Ureter (tissue), 1 donor: ENCODE measurements at regions not wholly inside any gene's neighbourhood (a gene's known extent, or its start where the extent isn't known, plus 50 kb on each side); places are given as distances from the start of the nearest gene placed in this dataset.

Experiments used
- DNase-seq: peaks from one replicate; pipeline ENCODE4 v3.0.0-alpha.2; 2020; ENCODE audit warnings: low spot score
- donor health status: DM: yes; HTN: yes; CAD: no.

DNA sequence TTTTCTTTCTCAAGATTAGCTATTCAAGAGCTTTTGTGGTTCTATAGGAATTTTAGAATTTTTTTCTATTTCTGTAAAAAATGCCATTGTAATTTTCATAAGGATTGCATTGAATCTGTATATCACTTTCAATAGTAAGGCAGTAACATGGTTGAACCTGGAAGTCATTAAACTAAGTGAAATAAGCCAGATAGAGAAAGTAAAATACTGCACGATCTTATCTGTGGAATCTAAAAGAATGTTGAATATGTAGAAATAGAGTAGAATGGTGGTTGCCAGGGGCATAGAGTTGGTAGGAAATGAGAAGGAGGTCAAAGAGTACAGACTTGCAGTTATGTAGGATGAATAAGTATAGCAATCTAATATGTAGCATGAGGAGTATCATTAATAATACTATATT lies 1073.5 kb upstream of the LRRN3 start:
- DNase-seq: no peak

DNA sequence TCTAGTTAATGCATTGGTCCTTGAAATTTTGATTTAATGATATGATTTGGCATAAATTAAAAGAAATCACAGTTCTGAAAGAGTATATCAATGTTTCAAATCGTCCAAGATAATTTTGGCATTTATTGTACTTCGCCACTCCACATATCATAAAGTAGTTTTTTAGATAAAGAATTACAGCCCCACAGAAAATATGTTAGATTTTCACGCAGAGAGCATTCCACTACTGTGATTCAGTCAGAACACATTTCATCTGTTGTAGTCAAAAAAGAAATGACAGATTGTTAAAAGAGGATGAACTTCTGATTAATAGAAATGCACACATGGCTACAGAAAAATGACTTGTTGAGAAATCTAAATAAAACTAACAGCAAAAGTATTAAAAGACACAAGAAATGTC lies 1063.5 kb upstream of the LRRN3 start:
- DNase-seq: no peak

DNA sequence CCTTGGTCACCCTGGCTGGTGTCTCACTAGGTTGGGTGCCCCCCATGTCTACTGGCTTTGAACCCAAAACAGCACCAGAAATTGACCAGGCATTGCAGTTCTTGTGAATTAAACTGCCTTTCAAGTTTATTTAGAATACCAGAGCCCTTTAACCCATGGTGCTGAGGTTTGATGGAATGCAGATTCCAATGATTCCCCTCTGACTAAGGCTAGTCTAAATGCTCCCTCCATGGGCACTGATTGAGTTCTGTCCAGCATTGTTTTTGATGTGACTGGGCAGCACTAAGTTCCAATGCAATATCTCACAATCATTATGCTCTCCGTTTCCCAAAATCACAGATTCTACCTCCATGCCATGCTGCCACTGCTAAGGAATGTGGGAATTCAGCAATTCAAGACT lies 1047.4 kb upstream of the LRRN3 start:
- DNase-seq: no peak

DNA sequence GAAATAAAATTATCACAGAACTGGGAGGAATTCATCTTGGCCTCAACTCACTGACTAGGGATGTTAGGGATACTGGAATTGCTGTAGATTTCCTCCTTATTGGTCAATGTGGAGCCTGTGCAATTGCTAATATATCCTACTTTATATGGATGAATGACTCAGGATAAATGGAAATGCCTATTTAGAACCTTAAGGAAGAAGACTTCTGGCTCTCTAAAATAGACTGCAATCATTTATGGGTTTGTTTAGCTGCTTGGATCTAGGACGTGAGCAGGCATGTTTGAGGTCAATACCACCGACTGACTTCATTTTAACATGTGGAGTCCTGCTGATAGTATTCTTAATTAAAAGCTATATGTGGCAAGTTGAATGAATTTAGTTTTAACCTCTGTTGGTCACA lies 1040.1 kb upstream of the LRRN3 start:
- DNase-seq: no peak

DNA sequence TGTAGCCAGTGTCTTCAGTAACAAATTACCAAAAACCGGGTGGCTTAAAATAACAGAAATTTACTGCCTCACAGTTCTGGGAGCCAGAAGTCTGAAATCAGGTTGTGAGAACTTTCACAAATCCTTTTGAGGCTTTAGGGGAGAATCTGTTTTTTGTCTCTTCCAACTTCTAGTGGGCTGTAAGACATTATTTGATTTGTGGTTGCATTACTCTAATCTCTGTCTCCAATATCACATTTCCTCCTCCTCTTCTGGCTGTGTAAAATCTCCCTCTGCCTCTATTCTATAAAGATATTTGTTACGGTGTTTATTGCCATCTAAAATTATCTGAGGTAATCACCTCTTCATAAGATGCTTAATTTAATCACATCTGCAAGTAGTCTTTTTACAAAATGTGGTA lies 1039.6 kb upstream of the LRRN3 start:
- DNase-seq: no peak

DNA sequence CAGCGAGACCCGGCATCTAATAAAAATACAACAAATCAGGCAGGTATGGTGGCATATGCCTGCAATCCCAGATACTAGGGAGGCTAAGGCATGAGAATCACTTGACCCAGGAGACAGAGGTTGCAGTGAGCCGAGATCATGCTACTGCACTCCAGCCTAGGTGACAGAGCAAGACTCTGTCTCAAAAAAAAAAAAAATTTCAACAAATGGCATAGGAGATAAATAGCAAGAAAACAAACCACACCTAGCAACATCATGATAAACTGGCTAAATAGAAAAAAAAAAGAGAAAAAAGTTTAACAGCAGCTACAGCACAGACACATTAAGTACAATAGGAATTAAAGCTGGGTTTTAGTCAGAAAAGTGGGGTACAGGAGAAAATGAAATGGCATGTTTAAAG lies 1034.6 kb upstream of the LRRN3 start:
- DNase-seq: no peak

DNA sequence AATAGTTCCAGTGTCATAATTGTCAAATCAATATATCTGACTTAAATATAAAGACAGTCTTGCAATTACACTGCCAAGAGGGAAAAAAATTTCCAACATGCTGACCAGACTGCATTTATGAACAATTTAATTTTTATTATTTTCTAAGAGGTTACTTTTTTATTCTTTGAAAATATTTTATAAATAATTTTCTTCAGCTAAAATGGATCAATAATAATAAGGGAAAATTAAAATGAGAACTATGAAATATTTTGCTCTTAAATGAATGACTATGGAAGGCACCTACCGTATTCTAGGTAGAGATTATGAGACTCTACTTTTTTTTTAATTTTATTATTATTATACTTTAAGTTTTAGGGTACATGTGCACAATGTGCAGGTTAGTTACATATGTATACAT lies 1032.5 kb upstream of the LRRN3 start:
- DNase-seq: no peak

DNA sequence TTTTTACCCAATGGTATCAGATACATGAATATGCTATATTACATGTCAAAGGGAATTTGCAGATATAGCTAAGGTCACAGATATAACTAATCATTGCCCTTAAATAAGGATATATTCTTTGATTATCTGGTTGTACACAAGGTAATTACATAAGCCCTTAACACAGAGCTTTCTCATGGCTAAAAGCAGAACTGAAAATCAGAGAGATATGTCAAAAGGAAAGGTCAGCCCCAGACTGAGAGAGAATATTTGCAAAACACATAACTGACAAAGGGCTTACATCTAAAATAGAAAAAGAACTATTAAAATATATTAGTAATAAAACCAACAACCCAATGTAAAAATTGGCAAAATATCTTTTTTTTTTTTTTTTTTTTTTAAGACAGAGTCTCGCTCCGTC lies 1029.5 kb upstream of the LRRN3 start:
- no peak for DNase-seq

DNA sequence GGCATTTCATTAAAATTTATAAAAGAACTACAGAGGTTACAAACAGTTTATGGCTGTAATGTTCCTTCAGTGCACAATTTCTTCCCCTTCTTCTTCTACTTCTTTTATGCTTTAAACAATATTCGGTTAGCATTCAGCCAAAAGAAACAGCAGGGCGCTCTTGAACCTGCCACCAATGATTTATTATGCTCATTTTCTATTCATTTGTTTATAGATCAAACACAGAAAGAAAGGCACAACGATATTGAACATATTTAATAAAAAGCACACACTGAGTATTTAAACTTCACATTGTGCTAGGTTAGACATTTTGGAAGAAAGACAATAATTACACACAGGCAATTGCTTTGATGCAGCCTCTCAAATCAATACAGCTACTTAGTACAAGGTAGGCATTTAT lies 1025.8 kb upstream of the LRRN3 start:
- DNase-seq: no peak

DNA sequence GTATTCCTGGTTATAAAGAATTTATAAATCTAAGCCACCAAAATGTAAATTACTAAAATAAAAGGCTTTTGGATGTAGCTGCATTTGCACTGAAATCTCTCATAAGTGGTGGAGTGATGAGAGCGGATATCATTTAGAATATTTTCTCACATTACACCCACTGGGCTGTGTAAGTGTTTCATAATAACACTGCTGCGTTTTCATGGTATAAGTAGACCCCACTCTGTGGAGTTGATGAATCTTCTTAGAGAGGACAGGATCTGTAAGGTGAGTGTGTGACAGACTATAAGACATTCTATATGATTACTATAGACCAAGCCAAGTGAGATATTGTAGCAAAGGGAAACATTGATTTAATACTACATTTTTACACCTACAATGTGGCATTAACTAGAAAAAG lies 1024.1 kb upstream of the LRRN3 start:
- no peak for DNase-seq

DNA sequence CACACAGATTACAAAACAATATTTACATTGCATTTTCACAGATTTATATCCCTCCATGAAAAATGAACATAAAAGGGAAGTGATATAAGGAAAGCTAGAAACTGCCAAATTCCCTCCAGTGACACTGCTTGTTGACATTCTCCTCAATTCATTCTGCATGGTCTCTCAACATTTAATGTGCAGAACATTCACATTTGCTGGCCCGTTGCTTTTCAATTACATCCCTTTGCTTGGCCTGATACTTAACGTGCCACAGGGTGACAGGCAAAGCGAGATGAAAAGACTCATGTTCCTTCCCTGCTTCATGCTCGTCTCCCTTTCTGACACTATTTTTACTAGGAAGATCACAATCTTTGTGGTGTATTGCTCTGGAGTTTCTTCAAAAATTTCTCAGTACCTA lies 1019.7 kb upstream of the LRRN3 start:
- no peak for DNase-seq

DNA sequence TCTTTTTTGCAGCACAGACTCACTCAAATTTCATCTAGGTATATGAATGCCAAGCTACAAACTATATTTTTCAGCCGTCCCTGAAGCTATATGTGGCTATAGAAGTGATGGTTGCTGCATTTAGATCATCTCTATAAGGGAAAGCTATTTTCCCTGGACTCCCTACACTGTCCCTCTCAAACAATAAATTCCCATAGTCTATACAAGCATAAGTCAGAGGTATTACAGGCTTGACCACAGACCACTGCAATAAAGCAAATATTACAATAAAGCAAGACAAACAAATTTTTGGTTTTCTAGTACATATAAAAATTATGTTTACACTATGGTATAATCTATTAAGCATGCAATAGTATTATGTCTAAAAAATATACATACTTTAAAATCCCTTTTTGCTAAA lies 1015.5 kb upstream of the LRRN3 start:
- no peak for DNase-seq

DNA sequence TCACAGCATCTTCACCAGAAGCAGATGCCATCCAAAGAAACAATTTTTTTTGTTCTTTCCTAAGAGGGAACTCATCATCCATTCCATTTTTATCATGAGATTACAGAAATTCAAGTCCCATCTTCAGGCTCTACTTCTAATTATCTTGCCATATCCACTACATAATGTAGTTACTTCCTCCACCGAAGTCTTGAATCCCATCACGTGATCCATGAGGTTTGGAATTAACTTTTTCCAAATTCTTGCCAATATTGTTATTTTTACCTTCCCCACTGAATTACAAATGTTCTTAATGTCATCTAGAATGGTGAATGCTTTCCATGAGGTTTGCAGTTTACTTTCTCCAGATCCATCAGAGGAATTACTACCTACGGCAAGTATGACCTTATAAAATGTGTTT lies 1014.7 kb upstream of the LRRN3 start:
- DNase-seq: no peak

DNA sequence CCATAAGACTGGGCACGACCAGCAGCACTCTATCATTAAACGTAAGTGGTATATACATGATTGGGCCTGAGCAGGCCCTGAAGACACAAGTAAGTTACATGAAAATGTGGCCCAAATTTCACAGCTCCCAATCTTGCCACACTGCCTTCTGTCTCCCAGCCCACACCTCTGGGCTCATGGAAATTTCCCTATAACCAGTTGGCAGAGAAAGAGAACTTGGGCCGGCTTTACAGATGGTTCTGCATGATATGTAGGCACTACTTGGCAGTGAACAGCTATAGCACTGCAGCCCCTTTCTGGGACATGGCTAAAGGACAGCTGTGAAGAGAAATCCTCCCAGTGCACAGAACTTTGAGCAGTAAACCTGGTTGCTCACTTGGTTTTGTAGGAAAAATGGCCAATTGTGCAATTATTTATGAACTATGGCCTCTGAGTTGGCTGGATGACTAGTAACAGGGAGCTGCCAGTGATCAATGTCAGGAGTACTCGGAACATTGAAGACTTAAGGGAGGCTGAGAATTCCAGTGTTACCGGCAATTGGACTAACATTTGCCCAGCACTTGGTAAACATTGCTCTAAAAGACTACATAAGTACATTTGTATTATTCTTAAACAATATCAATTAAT lies 1006.6 kb upstream of the LRRN3 start:
- DNase-seq: no peak

DNA sequence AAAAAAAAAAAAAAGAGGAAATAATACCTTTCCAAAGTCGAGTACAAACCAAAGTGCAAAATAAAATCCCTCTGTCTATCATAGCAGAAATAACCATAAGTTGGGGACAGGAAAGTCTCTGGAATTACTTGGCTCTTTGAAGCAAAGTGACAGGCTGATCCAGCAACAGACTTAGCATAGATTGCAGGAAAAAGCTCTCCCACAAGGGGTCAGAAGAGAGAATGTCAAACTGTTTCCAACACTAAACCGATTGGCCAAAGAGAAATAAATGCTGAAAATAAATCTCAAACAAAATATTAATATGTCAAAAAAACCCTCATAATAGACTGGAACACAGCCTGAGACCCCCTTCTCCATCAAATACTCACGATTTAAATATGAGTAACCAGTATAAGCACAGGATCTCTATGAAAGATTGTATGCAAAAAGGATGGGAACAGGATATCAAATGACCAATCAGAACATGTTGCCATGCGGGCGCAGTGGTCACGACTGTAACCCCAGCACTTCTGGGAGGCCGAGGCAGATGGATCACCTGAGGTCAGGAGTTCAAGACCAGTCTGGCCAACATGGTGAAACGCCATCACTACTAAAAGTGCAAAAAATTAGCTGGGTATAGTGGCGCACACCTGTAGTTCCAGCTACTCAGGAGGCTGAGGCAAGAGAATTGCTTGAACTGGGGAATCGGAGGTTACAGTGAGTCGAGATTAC lies 1000.7 kb upstream of the LRRN3 start:
- no peak for DNase-seq

DNA sequence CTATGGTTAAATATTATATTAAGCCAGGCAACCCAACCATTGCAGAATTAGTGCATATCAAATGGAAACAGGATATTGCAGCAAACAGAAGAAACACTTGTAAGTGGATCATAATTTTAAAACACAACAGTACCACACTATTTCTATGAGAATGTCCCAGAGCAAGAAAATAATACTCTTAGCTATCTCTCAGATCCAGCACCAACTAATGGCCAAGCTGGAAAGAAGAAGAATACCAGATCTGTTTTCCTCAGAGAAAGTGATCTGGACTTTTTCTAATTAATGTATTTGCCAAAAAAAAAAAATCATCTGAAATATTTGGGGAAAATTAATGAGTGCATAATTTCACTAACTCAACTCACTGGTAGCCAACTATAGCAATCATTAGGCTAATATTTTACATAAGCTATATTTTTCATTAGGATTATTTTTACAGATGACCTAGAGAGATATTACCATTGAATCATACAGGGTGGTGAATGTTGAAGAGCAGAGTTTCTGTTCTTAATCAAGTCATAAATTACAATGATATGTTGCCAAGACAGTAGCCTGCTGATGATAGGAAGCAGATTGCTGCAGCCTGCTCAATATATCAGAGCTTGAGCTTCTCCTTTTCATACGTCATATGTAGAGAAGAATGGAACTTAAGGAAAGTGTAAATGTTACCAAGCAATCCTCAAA lies 995.4 kb upstream of the LRRN3 start:
- no peak for DNase-seq

DNA sequence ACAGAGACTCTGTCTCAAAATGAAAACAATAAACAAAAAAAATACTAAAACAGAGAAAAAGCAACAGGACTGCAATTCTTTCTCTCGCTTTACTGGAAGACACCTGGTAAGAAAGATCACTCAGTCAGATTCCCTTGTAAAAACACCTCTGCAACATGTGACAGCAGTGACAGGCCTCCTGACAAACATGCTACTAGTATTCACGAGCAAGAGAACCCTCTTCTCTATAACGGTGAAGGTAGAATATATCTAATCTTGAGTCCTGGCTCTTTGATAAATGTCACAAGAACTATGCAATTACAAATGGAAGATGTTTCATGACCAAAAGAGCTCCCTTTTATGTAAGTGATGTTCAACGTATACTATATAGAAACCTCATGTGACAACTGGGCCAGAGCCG lies 986.7 kb upstream of the LRRN3 start:
- DNase-seq: no peak

DNA sequence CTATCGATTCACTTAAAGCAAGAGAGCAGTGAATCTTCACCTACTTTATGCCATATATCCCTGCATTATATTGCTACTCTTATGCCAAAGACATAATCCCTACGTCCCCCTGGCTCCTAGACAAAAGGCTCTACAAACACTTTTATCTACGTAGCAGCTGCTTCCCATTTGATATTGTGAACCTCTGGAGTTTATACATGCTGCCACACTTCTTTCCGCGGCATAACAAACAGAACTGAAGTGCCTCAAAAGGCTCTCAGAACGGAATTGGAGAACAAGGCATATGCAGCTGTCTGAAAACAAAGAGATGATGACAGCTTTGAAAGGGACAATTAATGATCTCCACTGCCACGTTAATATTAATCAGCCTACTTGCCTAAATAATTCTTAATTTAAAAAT lies 985.6 kb upstream of the LRRN3 start:
- no peak for DNase-seq

DNA sequence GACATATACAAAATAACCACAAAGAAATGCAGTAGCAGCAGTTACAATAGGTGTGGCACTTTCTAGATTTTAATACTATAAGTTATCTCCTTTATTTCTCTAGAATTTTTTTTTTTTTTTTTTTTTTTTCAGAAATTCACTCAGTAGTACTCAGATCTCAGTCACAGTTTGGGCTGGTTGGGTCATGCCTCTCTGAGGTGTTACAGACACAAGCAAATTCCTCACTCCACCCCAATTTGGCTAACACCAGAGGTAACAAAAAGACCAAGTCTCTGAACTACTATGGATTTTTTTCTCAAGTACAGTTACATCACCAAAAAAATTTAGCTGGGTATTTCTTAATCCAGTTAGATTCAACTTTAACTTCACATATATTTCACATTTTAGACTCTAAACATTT lies 985.1 kb upstream of the LRRN3 start:
- no peak for DNase-seq

DNA sequence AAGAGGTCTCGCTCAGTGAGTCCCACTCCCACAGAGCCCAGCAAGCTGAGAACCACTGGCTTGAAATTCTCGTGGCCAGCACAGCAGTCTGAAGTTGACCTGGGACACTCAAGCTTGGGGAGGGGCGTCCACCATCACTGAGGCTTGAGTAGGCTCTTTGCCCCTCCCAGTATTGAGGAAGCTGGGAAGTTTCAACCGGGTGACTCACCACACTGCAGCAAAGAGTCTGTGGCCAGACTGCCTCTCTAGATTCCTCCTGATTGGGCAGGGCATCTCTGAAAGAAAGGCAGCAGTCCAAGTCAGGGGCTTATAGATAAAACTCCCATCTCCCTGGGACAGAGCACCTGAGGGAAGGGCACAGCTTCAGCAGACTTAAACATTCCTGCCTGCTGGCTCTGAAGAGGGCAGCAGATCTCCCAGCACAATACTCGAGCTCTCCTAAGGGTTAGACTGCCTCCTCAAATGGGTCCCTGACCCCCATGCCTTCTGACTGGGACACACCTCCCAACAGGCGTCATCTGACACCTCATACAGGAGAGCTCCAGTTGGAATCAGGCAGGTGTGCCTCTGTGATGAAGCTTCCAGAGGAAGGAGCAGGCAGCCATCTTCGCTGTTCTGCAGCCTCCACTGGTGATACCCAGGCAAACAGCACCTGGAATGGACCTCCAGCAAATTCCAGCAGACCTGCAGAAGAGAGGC lies 970.9 kb upstream of the LRRN3 start:
- no peak for DNase-seq

DNA sequence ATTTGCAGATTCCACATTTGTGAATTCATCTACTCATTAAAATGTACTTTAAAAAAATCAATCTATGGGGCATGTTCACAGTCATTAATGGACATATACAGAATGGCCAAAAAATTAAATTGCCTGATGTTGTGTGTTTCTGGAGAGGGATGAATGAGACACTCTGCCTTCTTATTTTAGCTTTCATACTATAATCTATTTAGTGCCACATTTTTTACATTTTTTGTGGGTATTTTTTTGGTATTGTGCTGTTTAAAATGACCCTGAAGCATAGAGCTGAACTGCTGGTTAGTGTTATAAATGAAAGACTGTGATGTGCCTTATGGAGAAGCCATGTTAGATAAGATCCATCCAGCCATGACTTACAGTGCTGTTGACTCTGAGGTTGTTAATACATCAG lies 961.8 kb upstream of the LRRN3 start:
- DNase-seq: no peak

DNA sequence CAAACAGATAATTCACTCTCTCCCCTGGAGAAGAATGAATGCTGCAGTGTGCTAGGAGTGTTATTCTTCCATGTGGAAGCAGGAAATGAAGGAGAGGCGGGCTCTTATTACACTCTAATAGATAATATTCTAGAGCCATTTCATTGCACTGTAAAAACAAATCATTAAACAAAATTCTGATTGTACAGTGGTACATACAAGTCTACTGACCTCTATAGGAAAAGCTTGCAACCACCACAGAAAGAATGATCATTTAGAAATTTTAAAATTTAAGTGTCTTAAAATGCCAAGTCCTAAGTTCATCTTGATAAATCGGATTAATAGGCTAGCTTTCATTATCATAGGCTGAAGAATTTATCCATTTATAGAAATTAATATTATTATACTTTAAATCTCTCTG lies 960.3 kb upstream of the LRRN3 start:
- DNase-seq: no peak

DNA sequence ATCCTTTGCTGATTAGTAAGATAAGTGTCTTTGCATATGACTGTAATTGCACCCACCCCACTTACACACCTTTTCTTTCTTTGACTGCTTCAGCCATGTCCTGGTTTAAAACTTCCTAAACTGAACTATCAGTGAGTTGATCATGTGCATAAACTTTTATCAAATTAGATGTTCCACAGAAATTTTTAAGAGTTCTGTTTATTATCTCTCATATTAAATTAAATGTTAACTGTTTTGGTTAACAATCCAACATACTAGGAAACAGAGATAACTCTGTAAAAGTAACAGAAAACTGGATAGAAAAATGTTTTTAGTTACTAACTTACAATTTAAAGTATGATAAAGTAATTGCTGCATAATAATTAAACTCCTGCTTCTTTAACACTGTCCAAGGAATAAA lies 959.6 kb upstream of the LRRN3 start:
- DNase-seq: no peak
